IMR-90 (cell line): ENCODE measurements at regions not wholly inside any gene's neighbourhood (a gene's known extent, or its start where the extent isn't known, plus 50 kb on each side); places are given as distances from the start of the nearest gene placed in this dataset.

Experiments
- ATAC-seq: fragments of 200-7000 bp; cut with Tn5 transposase; 2 replicates; pipeline ENCODE4 v1.9.1; 2020; ENCODE audit warnings: low read depth, mild to moderate bottlenecking, moderate library complexity
- BruUV-seq: library from RNA; stranded (reverse); fragments of 400-500 nt; replicated peaks from 2 replicates; lab custom pipeline; 2021; lab: Mats Ljungman, UMichigan
- CTCF ChIA-PET: fragments of 300-600 bp; formaldehyde crosslinking; extraction: SDS; loops from one replicate; lab custom pipeline; 2021; ENCODE audit warnings: antibody characterized with exemption; lab: Yijun Ruan, JAX
- POLR2A ChIA-PET: fragments of 300-600 bp; sonication (Branson Sonifier 250); formaldehyde crosslinking; loops from one replicate; lab custom pipeline; 2022; ENCODE audit warnings: antibody characterized with exemption; ENCODE audit not compliant: unreplicated experiment; lab: Charles Lee
- DNase-seq: peaks from one replicate; pipeline ENCODE4 v3.0.0; 2013
- H2AFZ ChIP-seq: replicated peaks from 2 replicates; pipeline ENCODE3; 2013; ENCODE audit warnings: low read length, mild to moderate bottlenecking; ENCODE audit not compliant: poor library complexity
- H2AK5ac ChIP-seq: 2 replicates; pipeline ENCODE4 v1.6.1; 2013; ENCODE audit warnings: low read depth, low read length, inconsistent platforms
- H2AK9ac ChIP-seq: replicated peaks from 2 replicates; pipeline ENCODE3; 2013; ENCODE audit warnings: mild to moderate bottlenecking, low read depth, low read length, moderate library complexity; ENCODE audit not compliant: poor library complexity
- H2BK120ac ChIP-seq: 2 replicates; pipeline ENCODE4 v1.6.1; 2013; ENCODE audit warnings: low read depth, low read length, inconsistent platforms
- H2BK15ac ChIP-seq: 3 replicates; pipeline ENCODE4 v1.6.1; 2013; ENCODE audit warnings: low read depth, low read length, inconsistent platforms
- H2BK20ac ChIP-seq: 2 replicates; pipeline ENCODE4 v1.6.1; 2013; ENCODE audit warnings: low read depth, mild to moderate bottlenecking, inconsistent platforms, low read length, moderate library complexity
- H2BK5ac ChIP-seq: 2 replicates; pipeline ENCODE4 v1.6.1; 2013; ENCODE audit warnings: mild to moderate bottlenecking, low read depth, low read length, inconsistent platforms; ENCODE audit not compliant: poor library complexity, severe bottlenecking
- H3K14ac ChIP-seq: replicated peaks from 2 replicates; pipeline ENCODE4 v1.6.1; 2013; ENCODE audit warnings: low read depth, low read length, inconsistent platforms
- H3K18ac ChIP-seq: 2 replicates; pipeline ENCODE4 v1.6.1; 2013; ENCODE audit warnings: low read depth, low read length, control low read depth
- H3K23ac ChIP-seq: 2 replicates; pipeline ENCODE4 v1.6.1; 2013; ENCODE audit warnings: low read depth, low read length, inconsistent platforms
- H3K27ac ChIP-seq: 2 replicates; pipeline ENCODE4 v1.5.1; 2013; ENCODE audit warnings: mild to moderate bottlenecking, control low read depth, low read length; ENCODE audit not compliant: insufficient read depth
- H3K27me3 ChIP-seq: 2 replicates; pipeline ENCODE4 v1.6.1; 2013; ENCODE audit warnings: low read length; ENCODE audit not compliant: control insufficient read depth, insufficient read depth
- H3K36me3 ChIP-seq: 2 replicates; pipeline ENCODE4 v1.6.1; 2013; ENCODE audit warnings: low read length, mixed read lengths; ENCODE audit not compliant: control insufficient read depth, insufficient read depth
- H3K4ac ChIP-seq: 2 replicates; pipeline ENCODE4 v1.6.1; 2013; ENCODE audit warnings: low read depth, low read length, inconsistent platforms
- H3K4me1 ChIP-seq: 2 replicates; pipeline ENCODE4 v1.6.1; 2013; ENCODE audit warnings: low read length, mixed read lengths; ENCODE audit not compliant: control insufficient read depth, insufficient read depth
- H3K4me2 ChIP-seq: 2 replicates; pipeline ENCODE4 v1.6.1; 2013; ENCODE audit warnings: low read depth, mild to moderate bottlenecking, control low read depth, low read length, moderate library complexity
- H3K4me3 ChIP-seq: 2 replicates; pipeline ENCODE4 v1.5.1; 2013; ENCODE audit warnings: low read depth, mild to moderate bottlenecking, control low read depth, low read length, moderate library complexity; ENCODE audit not compliant: insufficient read depth
- H3K56ac ChIP-seq: 2 replicates; pipeline ENCODE4 v1.6.1; 2013; ENCODE audit warnings: low read length, inconsistent platforms; ENCODE audit not compliant: insufficient read depth; ENCODE audit errors: extremely low read depth
- H3K79me1 ChIP-seq, 2 experiments: 2 replicates each; pipeline ENCODE4 v1.6.1; 2013; ENCODE audit warnings: low read length in 2 of 2, inconsistent platforms in 1 of 2, low read depth in 1 of 2
- H3K9ac ChIP-seq: 2 replicates; pipeline ENCODE4 v1.6.1; 2013; ENCODE audit warnings: low read depth, low read length, control low read depth
- H3K9me1 ChIP-seq: 2 replicates; pipeline ENCODE4 v1.6.1; 2013; ENCODE audit warnings: low read length, inconsistent platforms; ENCODE audit not compliant: insufficient read depth
- H3K9me3 ChIP-seq: 2 replicates; pipeline ENCODE4 v1.6.1; 2013; ENCODE audit warnings: low read length; ENCODE audit not compliant: control insufficient read depth, insufficient read depth
- H4K20me1 ChIP-seq: 2 replicates; pipeline ENCODE4 v1.6.1; 2013; ENCODE audit warnings: low read length, inconsistent platforms; ENCODE audit not compliant: insufficient read depth
- H4K5ac ChIP-seq: 2 replicates; pipeline ENCODE4 v1.6.1; 2013; ENCODE audit warnings: mild to moderate bottlenecking, low read depth, low read length, control low read depth
- H4K8ac ChIP-seq, 2 experiments: 2 replicates each; pipeline ENCODE4 v1.6.1; 2013; ENCODE audit warnings: low read depth in 2 of 2, low read length in 2 of 2, control low read depth in 1 of 2, inconsistent platforms in 1 of 2
- H4K91ac ChIP-seq: 2 replicates; pipeline ENCODE4 v1.6.1; 2013; ENCODE audit warnings: low read depth, low read length, inconsistent platforms; ENCODE audit not compliant: insufficient read depth
- BHLHE40 ChIP-seq: fragments of 150-350 bp; IDR thresholded peaks from 2 replicates; pipeline ENCODE4 v1.6.1; 2016; ENCODE audit warnings: mild to moderate bottlenecking, low read depth, low read length
- CEBPB ChIP-seq: IDR thresholded peaks from 2 replicates; pipeline ENCODE4 v1.6.1; 2012; ENCODE audit warnings: low read depth, low read length, improper control_type of control experiment
- CHD1 ChIP-seq: IDR thresholded peaks from 2 replicates; pipeline ENCODE4 v1.6.1; 2012; ENCODE audit warnings: low read depth, low read length, improper control_type of control experiment
- CTCF ChIP-seq: conservative IDR thresholded peaks from 2 replicates; pipeline ENCODE4 v1.5.1; 2012; ENCODE audit warnings: mild to moderate bottlenecking, low read depth, low read length, improper control_type of control experiment
- ELK1 ChIP-seq: fragments of 150-350 bp; IDR thresholded peaks from 2 replicates; pipeline ENCODE4 v1.6.1; 2016; ENCODE audit warnings: low read depth, mild to moderate bottlenecking, low read length, moderate library complexity, borderline replicate concordance
- FOS ChIP-seq: fragments of 150-350 bp; IDR thresholded peaks from 2 replicates; pipeline ENCODE4 v1.6.1; 2016; ENCODE audit warnings: low read depth, low read length
- MAFK ChIP-seq: IDR thresholded peaks from 2 replicates; pipeline ENCODE4 v1.6.1; 2012; ENCODE audit warnings: low read depth, low read length, improper control_type of control experiment
- MAZ ChIP-seq: IDR thresholded peaks from 2 replicates; pipeline ENCODE4 v1.6.1; 2012; ENCODE audit warnings: low read depth, mild to moderate bottlenecking, low read length, improper control_type of control experiment, moderate library complexity, borderline replicate concordance
- MXI1 ChIP-seq: IDR thresholded peaks from 2 replicates; pipeline ENCODE4 v1.6.1; 2012; ENCODE audit warnings: low read depth, mild to moderate bottlenecking, low read length, moderate library complexity, borderline replicate concordance
- NFE2L2 ChIP-seq: fragments of 150-350 bp; IDR thresholded peaks from 2 replicates; pipeline ENCODE4 v1.6.1; 2016; ENCODE audit warnings: low read depth, mild to moderate bottlenecking, low read length
- POLR2A ChIP-seq: IDR thresholded peaks from 2 replicates; pipeline ENCODE4 v1.6.1; 2012; ENCODE audit warnings: mild to moderate bottlenecking, low read depth, low read length
- RAD21 ChIP-seq: IDR thresholded peaks from 2 replicates; pipeline ENCODE4 v1.6.1; 2012; ENCODE audit warnings: low read length, improper control_type of control experiment
- RCOR1 ChIP-seq: IDR thresholded peaks from 2 replicates; pipeline ENCODE4 v1.6.1; 2012; ENCODE audit warnings: mild to moderate bottlenecking, low read length, improper control_type of control experiment; ENCODE audit not compliant: insufficient replicate concordance
- RFX5 ChIP-seq: IDR thresholded peaks from 2 replicates; pipeline ENCODE4 v1.8.0; 2012; ENCODE audit warnings: low read depth, mild to moderate bottlenecking, low read length, moderate library complexity
- SMC3 ChIP-seq: fragments of 150-350 bp; IDR thresholded peaks from 2 replicates; pipeline ENCODE4 v1.6.1; 2016; ENCODE audit warnings: low read depth, mild to moderate bottlenecking, antibody characterized with exemption, low read length, moderate library complexity
- USF2 ChIP-seq: fragments of 150-350 bp; IDR thresholded peaks from 2 replicates; pipeline ENCODE4 v1.6.1; 2017; ENCODE audit warnings: mild to moderate bottlenecking, antibody characterized with exemption, low read length, low read depth
- WGBS, 2 experiments: methylation state at CpG; one replicate each; pipeline versions ENCODE4 v1.1.5 to v1.1.7; 2013; ENCODE audit warnings: missing lambda C conversion rate in 2 of 2; ENCODE audit not compliant: insufficient read length in 1 of 2; ENCODE audit errors: extremely low coverage in 2 of 2; 5-methylcytosine and 5-hydroxymethylcytosine counted together
- dilution Hi-C: fragments of 300-500 bp; cut with HindIII; formaldehyde crosslinking; loops from one replicate; pipeline ENCODE4 v1.14.3; 2018; ENCODE audit warnings: low sequenced_read_pairs; ENCODE audit not compliant: unreplicated experiment
- in situ Hi-C: fragments of 300-500 bp; cut with MboI; formaldehyde crosslinking; loops from 3 replicates; pipeline ENCODE4 v1.14.3; 2019; ENCODE audit warnings: low sequenced_read_pairs, inconsistent platforms, mixed read lengths
- intact Hi-C: fragments of 100-400 bp; cut with micrococcal nuclease; formaldehyde crosslinking; loops from 2 replicates; pipeline ENCODE4 v1.10.0; 2022

GRCh38 chr4:157806184-157806583 is 366.6 kb downstream of the GASK1B start:
- Histone ChIP-seq H3K9ac (no peak overlapping the region), H3K56ac (no peak overlapping the region), H3K4me3 (no peak overlapping the region), H3K9me3 (no peaks in the 10 kb centered on the region), H4K8ac (no peak overlapping the region), H3K27ac (no peak overlapping the region), H2BK20ac (no peak overlapping the region), H4K5ac (no peak overlapping the region), H3K27me3 (no peaks in the 10 kb centered on the region), H3K4me1 (no peaks in the 10 kb centered on the region), H2AFZ (no peak overlapping the region), H3K18ac (no peak overlapping the region), H3K4ac (no peak overlapping the region), H4K91ac (no peak overlapping the region), H3K79me1 (no peaks in the 10 kb centered on the region), H2BK15ac (no peak overlapping the region), H3K4me2 (no peak overlapping the region), H4K20me1 (no peaks in the 10 kb centered on the region), H3K9me1 (no peaks in the 10 kb centered on the region), H3K23ac (no peak overlapping the region), H3K14ac (no peak overlapping the region), H2AK5ac (no peak overlapping the region), H2AK9ac (no peak overlapping the region), H2BK120ac (no peak overlapping the region), H2BK5ac (no peak overlapping the region), H3K36me3 (no peaks in the 10 kb centered on the region)
- ATAC-seq = no peak
- no peak for DNase-seq
- intact Hi-C loops = no loop called here
- ChIA-PET CTCF (no interaction called here), POLR2A (no interaction called here)
- WGBS, 2 experiments = 67% methylated on average over 1 of the region's 2 CpGs; no CpG with 5 or more reads in 1 of the 2 experiments
- in situ Hi-C loops = no loop called here
- no peak for TF ChIP-seq USF2
- TF ChIP-seq POLR2A = no peak
- TF ChIP-seq MAZ = no peak
- no peak for TF ChIP-seq RAD21
- no peak for TF ChIP-seq RCOR1
- TF ChIP-seq NFE2L2 = no peak
- no peak for TF ChIP-seq MXI1
- TF ChIP-seq CEBPB = no peak
- TF ChIP-seq ELK1 = no peak
- no peak for TF ChIP-seq CHD1
- TF ChIP-seq FOS = no peak
- TF ChIP-seq BHLHE40 = no peak
- no peak for TF ChIP-seq SMC3
- no peak for TF ChIP-seq CTCF
- TF ChIP-seq RFX5 = no peak
- no peak for TF ChIP-seq MAFK
- no TSS peak for BruUV-seq
- dilution Hi-C loops = no loop called here
